GM23248 (cell line): ENCODE measurements at regions not wholly inside any gene's neighbourhood (a gene's known extent, or its start where the extent isn't known, plus 50 kb on each side); places are given as distances from the start of the nearest gene placed in this dataset.
A peak's percentile ranks its signal among the peaks of the same experiment; 100 is the strongest.

ENCODE experiments used
- DNase-seq: peaks from one replicate; pipeline ENCODE4 v3.0.0-alpha.2; 2015
- H2AFZ ChIP-seq: fragments of 200-600 bp; sonication (generic); 2 replicates; pipeline ENCODE4 v1.6.1; 2016; ENCODE audit warnings: antibody characterized with exemption
- H3F3A ChIP-seq: fragments of 200-600 bp; sonication (generic); 2 replicates; pipeline ENCODE4 v1.6.1; 2016; ENCODE audit warnings: mild to moderate bottlenecking, antibody characterized with exemption, mixed run types; ENCODE audit not compliant: insufficient read depth
- H3K27ac ChIP-seq: fragments of 200-600 bp; sonication (generic); 2 replicates; pipeline ENCODE4 v1.5.1; 2016; ENCODE audit warnings: mild to moderate bottlenecking
- H3K27me3 ChIP-seq: fragments of 200-600 bp; sonication (generic); replicated peaks from 2 replicates; pipeline ENCODE4 v1.6.1; 2016; ENCODE audit warnings: mild to moderate bottlenecking; ENCODE audit not compliant: insufficient read depth
- H3K36me3 ChIP-seq: fragments of 200-600 bp; sonication (generic); 2 replicates; pipeline ENCODE4 v1.6.1; 2016; ENCODE audit warnings: low read depth, mild to moderate bottlenecking
- H3K4me1 ChIP-seq: fragments of 200-600 bp; sonication (generic); 2 replicates; pipeline ENCODE4 v1.6.1; 2016; ENCODE audit warnings: mild to moderate bottlenecking; ENCODE audit not compliant: insufficient read depth
- H3K4me2 ChIP-seq: fragments of 200-600 bp; sonication (generic); one replicate; pipeline ENCODE4 v1.6.1; 2016; ENCODE audit warnings: mild to moderate bottlenecking; ENCODE audit not compliant: unreplicated experiment
- H3K4me3 ChIP-seq: fragments of 200-600 bp; sonication (generic); 2 replicates; pipeline ENCODE4 v1.5.1; 2016; ENCODE audit warnings: mild to moderate bottlenecking
- H3K79me2 ChIP-seq: fragments of 200-600 bp; sonication (generic); 2 replicates; pipeline ENCODE4 v1.6.1; 2016; ENCODE audit warnings: mild to moderate bottlenecking; ENCODE audit not compliant: insufficient read depth
- H3K9ac ChIP-seq: fragments of 200-600 bp; sonication (generic); 2 replicates; pipeline ENCODE4 v1.6.1; 2016; ENCODE audit warnings: mild to moderate bottlenecking
- H3K9me2 ChIP-seq: fragments of 200-600 bp; sonication (generic); 2 replicates; pipeline ENCODE4 v1.6.1; 2016; ENCODE audit warnings: mixed run types, mild to moderate bottlenecking, moderate library complexity; ENCODE audit not compliant: insufficient read depth
- H3K9me3 ChIP-seq: fragments of 200-600 bp; sonication (generic); one replicate; pipeline ENCODE4 v1.6.1; 2017; ENCODE audit warnings: low read depth
- H4K20me1 ChIP-seq: fragments of 200-600 bp; sonication (generic); 2 replicates; pipeline ENCODE4 v1.6.0; 2016; ENCODE audit not compliant: insufficient read depth
- EZH2 ChIP-seq: fragments of 200-600 bp; sonication (generic); IDR thresholded peaks from 2 replicates; pipeline ENCODE4 v1.6.1; 2018; ENCODE audit warnings: antibody characterized with exemption, mild to moderate bottlenecking; ENCODE audit not compliant: insufficient read depth, poor library complexity, severe bottlenecking
- EZH2phosphoT487 ChIP-seq: fragments of 200-600 bp; sonication (generic); IDR thresholded peaks from 2 replicates; pipeline ENCODE4 v1.6.1; 2018; ENCODE audit warnings: antibody characterized with exemption, moderate library complexity, mild to moderate bottlenecking, low read depth; ENCODE audit not compliant: insufficient read depth
- WGBS, 2 experiments: methylation state at CpG; one replicate each; pipeline ENCODE4 v1.1.6; 2015 to 2017; ENCODE audit warnings: low lambda C conversion rate in 2 of 2, low coverage in 1 of 2; ENCODE audit errors: missing lambda C conversion rate in 2 of 2; 5-methylcytosine and 5-hydroxymethylcytosine counted together
- in situ Hi-C: fragments of 300-500 bp; cut with MboI; formaldehyde crosslinking; loops from 2 replicates; pipeline ENCODE4 v1.15.0; 2020

GRCh38 chr6:125552819-125553218, 196.6 kb upstream of the HEY2 start:
- in situ Hi-C loops: no loop called here
- Histone ChIP-seq H2AFZ (no peak overlapping the region), H3K9me3 (no peaks in the 10 kb centered on the region), H3K4me2 (no peak overlapping the region), H3K27me3 (no peaks in the 10 kb centered on the region; the same call in 1 of the 2 replicates), H3F3A (no peaks in the 10 kb centered on the region), H3K9ac (no peak overlapping the region), H3K9me2 (no peaks in the 10 kb centered on the region), H3K27ac (no peak overlapping the region), H3K4me1 (no peaks in the 10 kb centered on the region), H3K36me3 (no peaks in the 10 kb centered on the region), H3K4me3 (no peak overlapping the region), H3K79me2 (no peaks in the 10 kb centered on the region), H4K20me1 (no peaks in the 10 kb centered on the region)
- DNase-seq: no peak
- TF ChIP-seq EZH2phosphoT487 (no peak), EZH2 (no peak)
- WGBS, 2 experiments: 33 to 37% methylated on average over 1 of the region's 1 CpG

GRCh38 chr6:125554456-125554855, 195.0 kb upstream of the HEY2 start:
- Histone ChIP-seq H3K9me3 (no peaks in the 10 kb centered on the region), H3K9me2 (no peaks in the 10 kb centered on the region), H3K4me1 (no peaks in the 10 kb centered on the region), H3K27ac (no peak overlapping the region), H3K36me3 (no peaks in the 10 kb centered on the region), H2AFZ (no peak overlapping the region), H4K20me1 (no peaks in the 10 kb centered on the region), H3K9ac (no peak overlapping the region), H3F3A (no peaks in the 10 kb centered on the region), H3K4me3 (no peak overlapping the region), H3K4me2 (no peak overlapping the region), H3K27me3 (no peaks in the 10 kb centered on the region; the same call in 1 of the 2 replicates), H3K79me2 (no peaks in the 10 kb centered on the region)
- no peak for TF ChIP-seq EZH2phosphoT487
- no peak for TF ChIP-seq EZH2
- in situ Hi-C loops: no loop called here
- peak; percentile 18 for DNase-seq
- 2 to 5% methylated on average over 1 of the region's 1 CpG for WGBS, 2 experiments

GRCh38 chr6:125558241-125558843, 191.1 kb upstream of the HEY2 start:
- no peaks in the 10 kb centered on the region for H3K9me2 ChIP-seq
- H4K20me1 ChIP-seq: no peaks in the 10 kb centered on the region
- no peaks in the 10 kb centered on the region for H3F3A ChIP-seq
- DNase-seq: no peak
- no peak overlapping the region for H3K4me2 ChIP-seq
- no peaks in the 10 kb centered on the region for H3K4me1 ChIP-seq
- H3K9ac ChIP-seq: no peak overlapping the region
- TF ChIP-seq EZH2phosphoT487: no peak
- H3K79me2 ChIP-seq: no peaks in the 10 kb centered on the region
- H3K36me3 ChIP-seq: no peaks in the 10 kb centered on the region
- 16 to 27% methylated on average over 7 of the region's 7 CpGs for WGBS, 2 experiments
- no peak overlapping the region for H3K4me3 ChIP-seq
- H3K9me3 ChIP-seq: no peaks in the 10 kb centered on the region
- no peak overlapping the region for H2AFZ ChIP-seq
- H3K27me3 ChIP-seq: no peaks in the 10 kb centered on the region
- no peak overlapping the region for H3K27ac ChIP-seq
- in situ Hi-C loops: no loop called here

- in situ Hi-C loops: no loop called here
- no peak overlapping the region for H3K4me3 ChIP-seq
- TF ChIP-seq EZH2phosphoT487 (no peak), EZH2 (no peak)
- no peaks in the 10 kb centered on the region for H3K36me3 ChIP-seq
- no peak overlapping the region for H2AFZ ChIP-seq
- no peak for DNase-seq
- H3K9me2 ChIP-seq: no peaks in the 10 kb centered on the region
- WGBS, 2 experiments: 16 to 25% methylated on average over 3 of the region's 3 CpGs
- no peaks in the 10 kb centered on the region for H4K20me1 ChIP-seq
- H3K79me2 ChIP-seq: no peaks in the 10 kb centered on the region
- H3K9ac ChIP-seq: no peak overlapping the region
- H3K9me3 ChIP-seq: no peaks in the 10 kb centered on the region
- H3K4me2 ChIP-seq: no peak overlapping the region
- no peaks in the 10 kb centered on the region for H3K27me3 ChIP-seq
- H3K4me1 ChIP-seq: no peaks in the 10 kb centered on the region
- H3K27ac ChIP-seq: no peak overlapping the region
- H3F3A ChIP-seq: no peaks in the 10 kb centered on the region
Measured at GRCh38 chr6:125558907-125559306, 190.5 kb upstream of the HEY2 start.

GRCh38 chr6:125562156-125562555, 187.3 kb upstream of the HEY2 start:
- TF ChIP-seq EZH2 (no peak), EZH2phosphoT487 (no peak)
- WGBS, 2 experiments: 83 to 86% methylated on average over 1 of the region's 1 CpG
- no peak for DNase-seq

More at GRCh38 chr6:125562156-125562555, 187.3 kb upstream of the HEY2 start:
- Histone ChIP-seq H3K4me3 (no peak overlapping the region), H2AFZ (no peak overlapping the region), H3K36me3 (no peaks in the 10 kb centered on the region), H3F3A (no peaks in the 10 kb centered on the region), H3K27me3 (no peaks in the 10 kb centered on the region; the same call in 1 of the 2 replicates), H4K20me1 (no peaks in the 10 kb centered on the region), H3K9me2 (no peaks in the 10 kb centered on the region; the same call in 1 of the 2 replicates), H3K4me1 (no peaks in the 10 kb centered on the region), H3K79me2 (no peaks in the 10 kb centered on the region), H3K9me3 (no peaks in the 10 kb centered on the region), H3K27ac (no peak overlapping the region), H3K4me2 (no peak overlapping the region), H3K9ac (no peak overlapping the region)
- in situ Hi-C loops: no loop called here
